LNCaP clone FGC (cell line): ENCODE measurements at regions not wholly inside any gene's neighbourhood (a gene's known extent, or its start where the extent isn't known, plus 50 kb on each side); places are given as distances from the start of the nearest gene placed in this dataset.
A peak's percentile ranks its signal among the peaks of the same experiment; 100 is the strongest.

ENCODE experiments used
- DNase-seq: peaks from one replicate; pipeline ENCODE4 v3.0.0-alpha.2; 2011; ENCODE audit warnings: low read depth
- H3K4me3 ChIP-seq: 2 replicates; pipeline ENCODE4 v1.5.1; 2011; ENCODE audit warnings: mild to moderate bottlenecking, low read depth, low read length, control low read depth
- TF ChIP-seq, protein P1 (sequence below): IDR thresholded peaks from 2 replicates; pipeline ENCODE4 v1.5.1; 2012; ENCODE audit warnings: mild to moderate bottlenecking; ENCODE audit not compliant: control insufficient read depth, insufficient read depth; ENCODE audit errors: extremely low read depth

- no peak overlapping the region for H3K4me3 ChIP-seq
- no peak for DNase-seq
- TF ChIP-seq, protein P1, sequence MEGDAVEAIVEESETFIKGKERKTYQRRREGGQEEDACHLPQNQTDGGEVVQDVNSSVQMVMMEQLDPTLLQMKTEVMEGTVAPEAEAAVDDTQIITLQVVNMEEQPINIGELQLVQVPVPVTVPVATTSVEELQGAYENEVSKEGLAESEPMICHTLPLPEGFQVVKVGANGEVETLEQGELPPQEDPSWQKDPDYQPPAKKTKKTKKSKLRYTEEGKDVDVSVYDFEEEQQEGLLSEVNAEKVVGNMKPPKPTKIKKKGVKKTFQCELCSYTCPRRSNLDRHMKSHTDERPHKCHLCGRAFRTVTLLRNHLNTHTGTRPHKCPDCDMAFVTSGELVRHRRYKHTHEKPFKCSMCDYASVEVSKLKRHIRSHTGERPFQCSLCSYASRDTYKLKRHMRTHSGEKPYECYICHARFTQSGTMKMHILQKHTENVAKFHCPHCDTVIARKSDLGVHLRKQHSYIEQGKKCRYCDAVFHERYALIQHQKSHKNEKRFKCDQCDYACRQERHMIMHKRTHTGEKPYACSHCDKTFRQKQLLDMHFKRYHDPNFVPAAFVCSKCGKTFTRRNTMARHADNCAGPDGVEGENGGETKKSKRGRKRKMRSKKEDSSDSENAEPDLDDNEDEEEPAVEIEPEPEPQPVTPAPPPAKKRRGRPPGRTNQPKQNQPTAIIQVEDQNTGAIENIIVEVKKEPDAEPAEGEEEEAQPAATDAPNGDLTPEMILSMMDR = no peak
Observed at GRCh38 chr2:204258890-204259289, 286.4 kb upstream of the PARD3B start.

DNA sequence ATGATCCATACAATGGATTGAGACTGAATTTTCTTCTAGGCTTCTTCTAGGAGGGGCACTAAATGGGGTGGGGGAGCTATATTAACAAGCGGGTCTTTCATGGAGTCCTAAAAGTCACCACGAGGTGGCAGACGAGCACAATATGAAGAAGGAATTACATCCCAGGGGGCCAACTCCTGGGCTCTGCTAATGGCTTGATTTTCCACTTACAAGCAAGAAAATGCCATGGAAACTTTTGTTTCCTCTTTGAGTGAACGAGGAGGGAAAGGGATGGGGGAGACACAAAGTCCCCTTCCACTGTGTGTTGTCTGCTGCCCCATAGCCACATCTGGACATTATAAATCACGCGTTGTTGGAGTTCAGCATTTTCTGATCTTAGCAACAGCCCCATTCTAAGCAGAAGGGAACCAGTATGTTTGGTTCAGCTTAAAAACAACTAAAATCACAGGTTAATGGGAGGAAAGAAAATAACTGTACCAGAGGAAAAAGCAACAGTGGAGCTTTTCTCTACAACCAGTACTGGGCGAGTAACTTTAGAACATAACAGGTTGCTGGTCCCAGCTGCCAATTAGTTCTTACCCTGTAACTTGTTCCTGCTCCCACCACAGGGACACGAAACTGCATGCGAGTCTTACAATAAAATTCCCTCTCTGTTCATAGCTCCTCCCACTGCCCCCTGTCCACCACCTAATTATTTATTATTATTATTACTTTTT is 285.0 kb upstream of the PARD3B start:
- peak; percentile 23 for DNase-seq
- TF ChIP-seq, protein P1 = peak; percentile 67
- H3K4me3 ChIP-seq = no peak overlapping the region

DNA sequence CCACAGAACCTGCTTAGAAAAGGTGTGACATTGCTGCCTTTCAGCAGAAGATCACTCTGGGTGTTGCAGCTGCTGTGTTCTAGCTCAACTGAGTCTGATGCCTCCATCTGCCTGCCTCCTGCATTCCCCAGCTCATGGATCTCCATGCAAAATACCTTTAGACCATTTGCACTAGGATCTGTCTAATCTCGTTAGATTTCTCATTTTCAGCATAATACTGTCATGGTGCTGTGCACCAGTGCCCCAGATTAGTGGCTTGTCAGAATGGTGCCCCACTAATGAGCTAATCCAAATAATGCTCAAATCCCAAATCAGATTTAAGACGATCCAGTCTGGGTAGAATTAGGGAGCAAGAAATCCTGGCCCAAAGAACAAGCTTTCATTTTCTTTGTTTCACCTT is 284.4 kb upstream of the PARD3B start:
- H3K4me3 ChIP-seq = no peak overlapping the region
- no peak for DNase-seq
- TF ChIP-seq, protein P1 = no peak

- DNase-seq = no peak
- TF ChIP-seq, protein P1 = no peak
- H3K4me3 ChIP-seq = no peak overlapping the region
Observed at GRCh38 chr2:204261846-204262245, 283.4 kb upstream of the PARD3B start.

DNA sequence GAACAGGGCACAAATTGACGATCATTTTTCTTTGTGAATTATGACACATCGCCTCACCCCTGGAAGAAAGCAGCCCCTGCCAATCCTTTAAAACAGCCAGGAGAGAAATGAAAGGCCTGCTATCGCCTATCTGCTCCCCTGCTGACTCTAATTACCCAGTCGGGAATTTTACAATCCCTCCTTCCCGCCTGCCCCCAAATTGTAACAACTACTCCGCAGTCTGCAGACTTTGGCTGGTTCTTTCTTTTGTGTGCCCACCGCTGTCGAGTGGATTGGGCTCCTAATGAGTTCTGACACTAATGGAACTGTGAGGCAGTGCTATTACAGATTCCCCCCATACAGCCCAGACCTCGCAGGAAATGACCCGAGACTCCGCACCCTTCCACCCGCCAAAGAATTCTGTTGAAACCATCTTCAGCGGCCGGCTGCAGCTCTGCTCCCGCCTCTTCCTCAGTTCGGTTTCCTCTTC is 281.2 kb upstream of the PARD3B start:
- H3K4me3 ChIP-seq = no peak overlapping the region
- no peak for DNase-seq
- TF ChIP-seq, protein P1 = no peak

GRCh38 chr2:204264621-204265140 is 280.6 kb upstream of the PARD3B start:
- no peak overlapping the region for H3K4me3 ChIP-seq
- no peak for DNase-seq
- TF ChIP-seq, protein P1 = no peak
